ENCODE measurements at regions not wholly inside any gene's neighbourhood (a gene's known extent, or its start where the extent isn't known, plus 50 kb on each side); places are given as distances from the start of the nearest gene placed in this dataset.

DNA sequence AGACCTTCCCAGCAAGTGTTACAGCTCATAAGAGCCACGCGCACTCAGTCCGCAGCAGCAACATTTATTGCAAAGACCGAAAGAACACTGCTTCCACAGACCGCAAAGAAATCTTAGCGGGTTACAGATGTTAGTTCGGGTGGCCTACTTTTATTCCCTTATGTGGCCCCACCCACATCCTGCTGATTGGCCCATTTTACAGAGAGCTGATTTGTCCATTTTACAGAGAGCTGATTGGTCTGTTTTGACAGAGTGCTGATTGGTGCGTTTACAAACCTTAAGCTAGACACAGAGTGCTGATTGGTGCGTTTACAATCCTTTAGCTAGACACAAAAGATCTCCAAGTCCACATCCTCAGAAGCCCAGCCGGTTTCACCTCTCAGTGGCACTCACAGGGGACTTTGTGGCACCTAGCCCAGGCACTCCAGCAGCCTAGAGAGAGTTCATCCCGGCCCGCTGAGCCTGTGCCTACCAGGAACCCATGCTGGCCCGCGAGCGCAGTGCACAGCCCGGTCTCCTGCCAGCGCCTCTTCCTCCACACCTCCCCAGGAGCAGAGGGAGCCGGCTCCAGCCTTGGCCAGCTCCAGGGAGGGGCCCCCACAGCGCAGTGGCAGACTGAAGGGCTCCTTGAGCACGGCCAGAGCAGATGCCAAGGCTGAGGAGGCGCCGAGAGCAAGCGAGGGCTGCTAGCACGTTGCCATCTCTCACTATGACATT lies 244.3 kb upstream of the TSHZ2 start:
- no peak for DNase-seq (ENCODE audit: low read depth)

DNA sequence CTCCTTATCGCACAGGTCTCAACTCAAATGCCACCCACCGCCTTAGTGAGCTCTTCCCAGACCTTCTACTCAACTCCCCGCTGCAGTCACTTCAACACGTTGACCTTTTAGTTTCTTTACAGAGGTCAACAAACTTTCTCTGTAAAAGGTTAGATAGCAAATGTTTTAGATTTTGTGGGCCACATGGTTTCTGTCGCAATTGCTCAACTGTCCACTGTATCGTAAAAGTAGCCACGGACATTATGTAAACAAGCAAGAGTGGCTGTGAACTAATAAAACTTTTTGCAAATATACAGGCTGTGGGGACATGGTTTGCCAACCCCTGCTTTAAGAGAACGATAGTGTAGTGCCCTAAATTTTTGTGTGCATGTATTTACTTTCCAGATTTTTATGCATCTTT lies 247.6 kb upstream of the TSHZ2 start:
- DNase-seq (ENCODE audit: low read depth), result no peak

DNA sequence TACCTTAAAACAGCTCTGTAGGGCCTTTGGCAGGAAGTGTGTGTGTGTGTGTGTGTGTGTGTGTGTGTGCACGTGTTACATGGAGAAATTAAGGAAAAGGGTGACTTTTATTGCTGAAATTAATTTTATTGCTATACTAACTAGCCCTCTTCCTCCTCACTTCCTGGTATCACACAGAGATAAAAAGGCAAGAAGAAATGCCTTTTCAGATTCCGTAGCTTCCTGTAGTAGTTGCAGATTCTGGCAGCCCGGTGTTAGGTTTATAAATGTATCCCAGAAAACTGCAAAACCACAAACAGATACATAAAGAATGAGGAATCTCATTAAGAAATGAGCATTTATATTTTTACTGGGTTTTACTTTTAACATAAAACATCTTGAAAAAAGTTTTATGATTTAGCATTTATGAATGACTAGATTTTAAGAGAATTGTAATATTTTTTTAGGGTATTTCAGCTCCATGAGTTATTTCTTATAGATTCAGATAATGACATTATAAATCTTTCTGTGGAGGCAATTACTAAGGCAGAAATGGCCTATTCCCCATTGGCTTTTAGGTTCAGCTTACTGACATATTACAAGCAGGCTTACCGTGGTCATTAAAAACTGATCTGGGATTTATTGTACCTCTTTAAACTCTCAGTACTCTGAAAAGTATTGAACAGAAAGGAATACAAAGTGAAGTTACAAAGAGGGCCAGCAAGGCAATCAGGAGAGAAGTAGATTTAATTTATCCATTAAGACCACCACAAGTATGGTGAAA lies 249.1 kb upstream of the TSHZ2 start:
- no peak for DNase-seq (ENCODE audit: low read depth)

DNA sequence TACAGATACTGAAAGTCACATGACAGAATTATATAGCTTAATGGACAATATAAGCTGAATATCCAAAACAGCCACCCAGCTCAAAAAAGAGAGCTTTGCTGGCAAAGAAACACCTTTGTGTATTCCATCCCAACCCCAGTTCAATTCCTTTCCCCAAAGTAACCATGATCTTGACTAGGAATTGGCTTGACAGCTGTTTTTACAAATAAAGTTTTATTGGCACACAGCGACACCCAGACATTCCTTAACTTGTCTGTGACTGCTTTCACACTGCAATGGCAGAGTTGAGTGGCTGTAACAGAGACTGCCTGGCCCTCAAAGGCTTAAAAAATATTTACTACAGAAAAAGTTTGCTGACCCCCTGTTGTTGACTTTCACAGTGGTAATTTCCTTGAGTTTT lies 264.0 kb upstream of the TSHZ2 start:
- DNase-seq (ENCODE audit: low read depth), result no peak

DNA sequence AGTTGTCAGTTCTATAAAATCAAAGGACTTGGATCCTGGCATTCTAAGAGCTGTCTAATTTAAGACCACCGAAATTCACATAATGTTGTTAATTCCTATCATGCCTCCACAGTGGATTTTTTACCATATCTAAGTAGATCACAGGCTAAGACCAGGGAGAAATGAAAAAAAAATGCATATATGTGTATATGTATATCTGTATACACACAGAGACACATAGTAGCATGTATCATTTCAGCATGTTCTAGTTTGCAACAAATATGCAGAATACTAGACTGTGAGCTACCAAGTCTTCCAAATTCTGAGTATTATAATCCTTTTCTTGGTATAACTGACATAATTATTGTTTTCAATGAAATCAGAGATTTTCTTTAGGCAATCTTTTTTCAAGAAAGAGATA lies 267.6 kb upstream of the TSHZ2 start:
- no peak for DNase-seq (ENCODE audit: low read depth)

DNA sequence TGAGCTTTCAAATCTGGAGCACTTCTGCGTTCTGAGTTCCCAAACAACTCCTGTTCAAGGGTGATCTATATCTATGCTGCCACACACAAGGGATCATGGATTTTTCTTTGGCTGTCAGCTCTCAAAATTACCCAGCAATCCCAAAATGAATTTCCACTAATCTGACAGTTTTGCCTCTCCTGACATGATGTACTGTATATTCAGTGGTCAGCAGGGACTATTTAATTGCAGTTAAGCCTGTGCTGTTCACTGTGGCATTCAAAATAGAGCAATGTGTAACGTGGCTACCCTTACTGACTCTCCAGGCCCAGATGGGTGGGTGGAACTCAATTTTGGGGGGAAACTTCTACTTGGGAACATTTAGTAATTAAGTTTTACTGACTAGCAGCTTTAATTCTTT lies 283.8 kb upstream of the TSHZ2 start:
- no peak for DNase-seq (ENCODE audit: low read depth)

DNA sequence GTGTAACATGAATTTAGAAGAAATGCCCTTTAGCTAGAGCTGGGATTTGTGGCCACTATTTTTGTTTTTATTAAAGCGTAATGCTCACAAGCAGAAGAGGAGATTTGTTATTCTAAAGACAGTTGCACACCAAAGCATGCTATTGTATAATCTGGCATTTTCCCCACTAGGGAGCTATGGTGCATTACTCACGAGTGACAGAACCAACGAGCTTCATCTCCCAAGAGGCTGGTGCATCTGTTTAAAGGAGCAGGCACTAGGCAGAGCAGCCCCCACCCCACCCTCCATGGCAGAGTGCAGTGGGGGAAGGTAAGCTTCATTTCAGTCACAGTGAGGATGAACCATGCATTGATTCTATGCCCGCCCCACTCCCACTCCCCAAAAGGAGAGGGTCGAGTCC lies 287.3 kb upstream of the TSHZ2 start:
- no peak for DNase-seq (ENCODE audit: low read depth)

DNA sequence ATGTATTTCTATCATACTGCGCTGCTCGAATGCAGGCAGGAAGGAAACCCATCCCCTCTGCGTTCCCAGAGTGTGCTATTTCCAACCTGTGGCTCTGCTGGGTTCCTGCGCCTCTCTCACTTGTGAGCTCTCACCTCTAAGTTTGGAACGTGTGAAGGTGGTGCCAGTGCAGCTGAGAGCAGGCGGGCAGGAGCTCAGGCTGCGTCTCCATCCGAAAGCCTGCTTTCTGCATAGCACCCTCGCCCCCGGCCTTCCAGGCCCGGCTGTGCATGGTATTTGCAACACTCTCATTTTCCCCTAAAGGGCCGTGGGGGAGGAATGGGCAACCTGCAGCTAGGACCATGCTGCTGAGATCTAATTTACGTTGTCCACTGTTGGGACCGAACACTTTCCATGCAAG lies 288.0 kb upstream of the TSHZ2 start:
- DNase-seq (ENCODE audit: low read depth), result no peak

DNA sequence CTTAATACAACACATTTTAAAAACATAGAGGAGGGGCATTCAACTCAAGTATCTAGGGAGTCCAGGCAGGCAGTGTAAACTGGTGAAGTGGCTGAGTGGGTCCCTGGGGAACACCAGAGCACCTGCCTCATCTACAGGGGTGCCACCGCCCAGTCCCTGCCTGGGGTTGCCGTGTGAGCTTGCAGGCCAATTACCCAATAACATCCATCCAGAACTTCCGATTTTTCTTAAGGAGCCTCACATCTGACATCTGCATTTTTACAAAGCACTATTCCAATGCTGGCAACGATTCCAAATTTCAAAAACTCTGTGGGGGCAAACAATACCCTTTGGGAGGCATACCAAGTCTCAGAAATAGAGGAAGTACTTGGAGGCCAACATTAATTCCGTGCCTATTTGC lies 288.4 kb upstream of the TSHZ2 start:
- no peak for DNase-seq (ENCODE audit: low read depth)

DNA sequence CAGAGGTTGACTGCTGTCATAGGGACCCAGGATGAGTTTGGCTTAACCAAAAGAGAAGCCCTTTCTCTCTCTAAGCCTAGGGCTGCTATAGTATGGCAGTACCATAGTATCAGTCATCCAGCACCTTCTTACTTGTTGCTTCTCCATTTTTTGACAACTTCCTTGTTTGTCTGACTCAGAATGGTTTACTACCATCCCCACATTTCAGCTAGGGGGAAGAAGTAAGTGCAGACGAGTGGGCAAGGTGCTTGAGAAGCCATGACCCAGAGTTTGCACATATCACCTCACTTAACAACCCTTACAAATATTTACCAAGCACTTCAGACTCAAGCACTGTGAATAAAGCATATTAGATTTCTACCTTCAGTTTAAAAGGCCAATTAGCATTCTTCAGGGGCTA lies 289.9 kb upstream of the TSHZ2 start:
- no peak for DNase-seq (ENCODE audit: low read depth)

DNA sequence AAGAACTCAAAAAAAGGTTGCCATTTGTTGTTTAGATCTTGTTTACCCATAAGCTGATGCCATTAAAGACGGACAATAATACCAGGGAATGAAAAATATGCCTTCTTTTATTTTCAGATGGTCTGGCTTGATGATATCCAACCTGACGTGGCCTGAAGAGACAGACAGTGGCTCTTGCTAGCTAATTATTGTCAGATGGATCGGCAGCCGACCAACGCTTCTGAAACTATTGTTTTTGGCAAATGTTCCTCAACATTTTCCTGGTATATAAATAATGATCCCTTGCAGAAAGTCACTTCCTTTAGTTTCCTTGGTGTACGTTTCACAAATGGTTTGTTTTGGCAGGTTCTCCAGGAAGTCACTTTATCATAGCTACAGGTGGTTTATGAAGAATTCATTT lies 290.9 kb upstream of the TSHZ2 start:
- DNase-seq (ENCODE audit: low read depth), result no peak

DNA sequence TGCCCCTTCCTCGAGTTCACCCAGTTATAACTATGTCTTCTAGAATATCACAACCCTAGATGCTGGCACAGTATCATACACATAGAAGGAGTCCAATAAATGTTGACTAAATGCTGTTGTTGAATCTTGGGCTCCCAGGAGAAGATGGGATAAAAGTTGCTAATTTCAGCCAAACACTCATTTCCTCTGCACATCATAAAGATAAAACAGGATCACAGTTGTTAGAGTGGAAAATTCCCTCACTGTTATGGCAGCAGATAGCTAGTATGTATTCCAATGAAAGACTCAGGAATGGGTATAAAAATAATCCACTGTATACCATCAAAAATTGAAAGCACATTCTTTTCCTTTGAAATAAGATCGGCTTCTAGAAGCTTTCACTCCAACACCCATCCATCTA lies 294.9 kb upstream of the TSHZ2 start:
- DNase-seq (ENCODE audit: low read depth), result no peak

DNA sequence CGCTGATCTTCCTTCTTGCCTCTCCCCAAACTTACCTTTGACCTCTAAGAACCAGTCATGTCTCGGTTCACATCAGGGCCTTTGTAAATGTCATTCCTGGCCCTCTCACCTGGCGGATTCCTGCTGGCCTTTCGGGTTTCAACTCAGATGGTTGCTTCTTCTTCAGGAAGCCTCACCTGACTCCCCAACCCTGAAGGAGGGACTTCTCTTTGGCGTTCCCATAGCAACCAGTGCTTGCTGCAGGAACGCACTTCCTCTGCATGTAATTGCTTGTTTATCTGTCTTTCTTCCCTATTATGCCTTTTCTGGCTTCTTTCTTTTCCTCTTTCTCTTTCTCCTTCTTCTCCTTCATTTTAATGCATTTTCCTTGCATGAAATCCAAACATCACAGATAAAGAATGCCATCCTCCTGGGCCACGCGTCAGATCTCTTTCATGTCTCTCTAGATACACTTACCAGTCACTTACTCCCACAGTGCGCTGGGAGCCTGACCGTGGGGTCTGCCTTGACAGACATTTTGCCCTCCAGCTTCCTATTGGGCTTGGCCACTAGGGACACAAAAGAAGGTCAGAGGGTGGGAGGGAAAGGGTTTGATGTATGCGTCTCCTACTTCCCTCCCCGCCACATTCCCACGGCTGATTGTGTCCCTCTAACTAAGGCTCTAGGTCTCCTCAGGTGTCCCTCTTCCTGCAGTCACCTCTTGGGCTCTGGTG lies 295.7 kb upstream of the TSHZ2 start:
- no peak for DNase-seq (ENCODE audit: low read depth)

DNA sequence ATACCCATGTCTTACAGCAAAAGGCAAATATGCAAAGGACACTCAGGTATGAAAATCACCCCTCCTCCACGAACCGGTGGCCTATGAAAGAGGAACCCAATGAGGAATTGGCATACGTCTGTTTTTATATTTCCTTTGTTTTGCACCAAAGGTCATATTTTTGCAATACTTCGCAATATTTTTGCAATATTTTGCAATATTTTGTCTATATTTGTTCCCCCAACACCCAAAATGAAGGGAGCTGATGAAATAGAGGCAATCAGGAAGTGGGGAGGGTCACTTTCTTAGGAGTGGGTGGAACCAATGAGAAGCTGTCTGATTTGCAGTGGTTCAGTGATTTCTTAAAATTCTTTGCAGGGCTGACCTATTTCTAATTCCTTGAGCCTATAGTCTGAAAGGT lies 296.8 kb upstream of the TSHZ2 start:
- no peak for DNase-seq (ENCODE audit: low read depth)

DNA sequence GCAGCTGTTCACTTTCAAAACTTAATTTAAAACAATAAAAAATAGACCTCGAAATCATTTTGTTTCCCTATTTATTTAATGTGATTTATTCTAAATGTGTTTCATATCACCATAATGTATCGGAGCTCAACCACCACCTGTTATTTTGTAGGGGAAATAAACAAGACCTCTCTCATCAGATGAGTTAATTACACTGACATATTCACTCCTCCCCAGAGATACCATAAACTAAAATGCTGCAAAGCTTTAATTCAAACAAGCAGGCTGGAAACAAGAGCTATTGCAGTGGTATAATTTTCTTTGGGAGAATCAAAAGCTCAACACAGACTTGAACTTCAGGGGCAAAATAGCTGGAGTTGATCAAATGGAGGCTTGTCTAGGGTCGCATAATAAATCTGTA lies 303.5 kb upstream of the TSHZ2 start:
- no peak for DNase-seq (ENCODE audit: low read depth)

DNA sequence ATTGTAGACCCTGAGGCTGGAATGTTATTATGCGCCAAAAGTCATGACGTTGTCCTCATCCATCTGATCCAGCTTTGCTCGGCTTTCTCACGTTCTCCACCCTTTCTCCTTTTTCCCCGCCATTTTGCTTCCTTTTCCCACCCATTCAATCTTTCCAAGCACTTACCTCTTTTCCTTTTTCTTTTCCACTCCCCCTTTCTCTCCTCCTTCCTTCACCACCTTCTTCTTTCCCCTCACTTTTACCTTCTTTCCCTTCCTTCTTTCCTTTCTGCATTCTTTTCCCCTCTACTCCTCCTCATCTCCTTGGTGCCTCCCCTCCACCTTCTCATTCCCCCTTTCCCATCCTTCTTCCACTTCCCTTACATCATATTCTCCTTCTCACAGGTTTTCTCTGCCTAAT lies 304.8 kb upstream of the TSHZ2 start:
- DNase-seq (ENCODE audit: low read depth), result no peak

DNA sequence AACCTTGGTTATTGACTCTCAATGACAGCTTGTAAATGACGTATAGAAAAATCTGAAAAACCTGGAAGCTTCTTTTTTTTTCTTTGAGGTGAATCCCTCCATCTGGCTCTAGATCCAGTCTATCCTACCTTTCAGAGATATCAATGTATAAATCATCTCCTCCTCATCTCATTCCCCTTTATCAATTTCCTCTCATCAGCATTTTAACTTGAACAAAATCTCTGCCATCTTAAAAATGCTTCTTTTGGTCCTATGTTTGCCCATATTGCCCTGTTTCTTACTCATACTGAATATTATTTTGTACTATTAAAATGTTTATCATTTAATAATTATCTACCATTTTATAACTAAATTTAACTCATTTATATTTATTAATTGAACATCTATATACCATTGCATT lies 306.7 kb upstream of the TSHZ2 start:
- no peak for DNase-seq (ENCODE audit: low read depth)

DNA sequence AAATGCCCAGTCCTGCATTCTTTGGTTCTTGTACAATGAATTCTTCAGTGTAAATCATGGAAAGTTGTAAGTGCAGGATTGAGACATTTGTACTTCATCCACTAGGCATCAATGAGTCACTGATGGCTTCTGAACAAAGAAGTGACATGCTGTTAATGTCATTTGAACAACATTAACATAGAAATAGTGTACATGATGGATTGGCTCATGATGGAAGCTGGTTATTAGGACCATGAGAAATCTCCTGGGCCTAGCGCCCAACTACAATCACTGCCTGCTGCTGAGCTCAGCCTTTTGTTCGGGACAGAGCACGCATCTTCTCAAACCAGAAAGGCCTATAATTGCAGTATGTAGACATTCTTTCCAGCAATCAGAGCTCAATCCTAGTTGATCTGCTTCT lies 316.8 kb upstream of the TSHZ2 start:
- no peak for DNase-seq (ENCODE audit: low read depth)

DNA sequence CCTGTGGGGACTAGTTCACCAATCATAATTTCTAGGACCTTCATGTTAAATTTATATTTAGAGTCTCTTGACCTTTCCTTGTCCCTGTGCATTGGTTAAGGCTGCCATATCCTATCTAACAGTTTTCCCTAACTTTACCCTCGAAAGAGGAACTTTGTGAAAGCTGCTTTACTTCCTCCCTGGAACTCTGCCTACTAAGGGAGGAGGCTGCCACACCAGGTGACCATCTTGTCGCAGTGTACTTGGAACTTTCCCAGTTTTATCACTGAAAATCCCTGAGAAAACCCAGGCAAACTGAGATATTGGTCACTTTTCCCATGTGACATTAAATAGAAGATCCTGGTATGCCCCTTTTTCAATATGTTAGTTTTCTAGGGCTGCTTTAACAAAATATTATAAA lies 317.6 kb upstream of the TSHZ2 start:
- no peak for DNase-seq (ENCODE audit: low read depth)

DNA sequence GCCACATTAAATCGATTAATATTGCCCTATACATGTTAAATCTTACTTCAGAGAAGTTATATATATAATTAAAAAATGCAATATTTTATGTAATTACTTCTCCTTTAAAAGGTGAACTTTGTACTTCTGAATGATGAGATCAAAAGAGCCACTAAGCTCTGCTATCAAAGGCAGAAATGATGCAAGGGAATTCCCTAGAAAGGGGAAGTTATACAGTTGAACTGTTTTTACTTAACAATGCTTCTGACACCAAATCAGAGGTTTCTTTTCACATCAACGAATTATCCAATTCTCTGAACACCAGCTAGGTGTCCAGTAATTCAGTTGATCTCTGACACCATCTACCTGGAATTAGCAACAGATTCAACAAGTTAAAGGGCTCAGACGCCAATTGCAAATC lies 319.9 kb upstream of the TSHZ2 start:
- no peak for DNase-seq (ENCODE audit: low read depth)

DNA sequence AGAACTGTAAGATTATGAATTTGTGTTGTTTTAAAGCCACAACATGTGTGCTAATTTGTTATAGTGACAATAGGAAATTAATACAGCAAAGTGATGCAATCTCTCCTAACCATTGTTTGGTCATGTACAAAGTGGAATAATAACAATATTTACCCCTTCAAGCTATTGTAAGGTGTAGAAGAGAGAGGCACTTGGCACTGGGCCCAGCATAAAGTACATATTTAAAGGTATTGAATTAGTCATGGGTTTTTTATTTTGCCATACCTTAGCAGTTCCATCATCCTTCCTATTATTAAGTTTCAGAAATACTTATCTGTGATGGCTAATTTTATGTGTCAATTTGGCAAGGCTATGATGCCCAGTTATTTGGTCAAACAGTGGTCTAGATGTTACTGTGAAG lies 322.4 kb upstream of the TSHZ2 start:
- no peak for DNase-seq (ENCODE audit: low read depth)

DNA sequence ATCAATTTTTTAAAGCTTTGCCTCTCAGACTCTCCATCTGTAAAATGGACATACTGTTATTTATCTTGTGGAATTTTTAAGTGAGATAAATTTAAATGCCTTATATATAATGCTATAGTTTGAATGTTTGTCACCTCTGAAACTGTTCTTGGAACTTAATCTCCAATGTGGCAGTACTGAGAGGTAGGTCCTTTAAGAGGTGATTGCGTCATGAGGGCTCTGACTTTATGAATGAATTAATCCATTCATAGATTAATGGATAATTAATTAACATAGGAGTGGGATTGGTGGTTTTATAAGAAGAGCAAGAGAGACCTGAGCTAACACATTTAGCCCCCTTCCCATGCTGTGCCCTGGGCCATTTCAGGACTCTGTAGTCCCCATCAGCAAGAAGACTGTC lies 326.3 kb upstream of the TSHZ2 start:
- no peak for DNase-seq (ENCODE audit: low read depth)

DNA sequence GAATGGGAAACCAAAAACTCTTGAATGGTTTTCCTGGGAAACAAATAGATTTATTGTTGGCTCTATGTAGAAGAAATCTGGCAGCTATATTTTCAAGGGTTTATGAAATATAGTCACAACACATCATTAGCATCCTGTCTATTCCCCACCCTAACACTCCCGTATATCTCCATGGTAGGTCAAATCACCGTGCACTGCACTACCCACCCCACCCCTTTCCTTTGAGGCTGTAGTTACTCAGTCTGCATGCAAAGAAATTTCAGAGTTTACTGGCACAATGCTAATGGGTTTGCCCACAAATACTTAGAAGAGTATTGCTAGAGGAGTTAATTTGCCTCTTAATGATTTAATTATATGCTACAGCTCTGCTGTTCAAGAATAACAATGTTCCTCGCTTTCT lies 329.1 kb upstream of the TSHZ2 start:
- no peak for DNase-seq (ENCODE audit: low read depth)
